ENCODE measurements at regions not wholly inside any gene's neighbourhood (a gene's known extent, or its start where the extent isn't known, plus 50 kb on each side); places are given as distances from the start of the nearest gene placed in this dataset.

GRCh38 chr12:115223991-115224390 is 540.0 kb upstream of the TBX3 start:
- H4K20me1 ChIP-seq (ENCODE audit: insufficient read depth, poor library complexity, severe bottlenecking), result no peaks in the 10 kb centered on the region
- no peak overlapping the region for H2AFZ ChIP-seq
- TF ChIP-seq EZH2 (IDR thresholded peaks at IDR 0.05; ENCODE audit: borderline replicate concordance) (no peak), CTCF (IDR thresholded peaks at IDR 0.05; ENCODE audit: poor library complexity) (no peak), EZH2phosphoT487 (IDR thresholded peaks at IDR 0.05; ENCODE audit: low read depth, severe bottlenecking, unreplicated experiment) (no peak)
- WGBS (ENCODE audit: low lambda C conversion rate, missing lambda C conversion rate), result 32% methylated on average over 4 of the region's 4 CpGs
- no peak overlapping the region for H3K4me3 ChIP-seq
- no peak overlapping the region for H3K4me2 ChIP-seq
- H3K27ac ChIP-seq, result peak overlapping the region; percentile 66
- H3K27me3 ChIP-seq, result no peaks in the 10 kb centered on the region
- peaks cover 14% of the 10 kb centered on the region for H3K4me1 ChIP-seq (ENCODE audit: insufficient read depth)
- no peaks in the 10 kb centered on the region for H3K9me3 ChIP-seq (ENCODE audit: low read depth)
- DNase-seq (ENCODE audit: low spot score), result peak; percentile 60
- no peaks in the 10 kb centered on the region for H3K9me2 ChIP-seq (replicated peaks; ENCODE audit: insufficient read depth)
- H3K36me3 ChIP-seq (replicated peaks; ENCODE audit: insufficient read depth, low read depth), result no peaks in the 10 kb centered on the region
- H3K79me2 ChIP-seq, result no peaks in the 10 kb centered on the region

- Histone ChIP-seq H3K27ac (peak overlapping the region; percentile 66), H3K79me2 (no peaks in the 10 kb centered on the region), H3K27me3 (no peaks in the 10 kb centered on the region), H3K9me3 (ENCODE audit: low read depth) (no peaks in the 10 kb centered on the region), H3K4me2 (no peak overlapping the region), H2AFZ (no peak overlapping the region), H4K20me1 (ENCODE audit: insufficient read depth, poor library complexity, severe bottlenecking) (no peaks in the 10 kb centered on the region), H3K9me2 (replicated peaks; ENCODE audit: insufficient read depth) (no peaks in the 10 kb centered on the region), H3K36me3 (replicated peaks; ENCODE audit: insufficient read depth, low read depth) (no peaks in the 10 kb centered on the region), H3K4me3 (no peak overlapping the region), H3K4me1 (ENCODE audit: insufficient read depth) (peaks cover 14% of the 10 kb centered on the region)
- TF ChIP-seq EZH2 (IDR thresholded peaks at IDR 0.05; ENCODE audit: borderline replicate concordance) (no peak), EZH2phosphoT487 (IDR thresholded peaks at IDR 0.05; ENCODE audit: low read depth, severe bottlenecking, unreplicated experiment) (no peak), CTCF (IDR thresholded peaks at IDR 0.05; ENCODE audit: poor library complexity) (no peak)
- peak; percentile 36 for DNase-seq (ENCODE audit: low spot score)
- 71% methylated on average over 4 of the region's 4 CpGs for WGBS (ENCODE audit: low lambda C conversion rate, missing lambda C conversion rate)
Observed at GRCh38 chr12:115223322-115223721, 539.3 kb upstream of the TBX3 start.

GRCh38 chr12:115222220-115222619 is 538.2 kb upstream of the TBX3 start:
- no peaks in the 10 kb centered on the region for H3K9me2 ChIP-seq (replicated peaks; ENCODE audit: insufficient read depth)
- TF ChIP-seq CTCF (IDR thresholded peaks at IDR 0.05; ENCODE audit: poor library complexity) (no peak), EZH2phosphoT487 (IDR thresholded peaks at IDR 0.05; ENCODE audit: low read depth, severe bottlenecking, unreplicated experiment) (no peak), EZH2 (IDR thresholded peaks at IDR 0.05; ENCODE audit: borderline replicate concordance) (no peak)
- no peak overlapping the region for H2AFZ ChIP-seq
- 92% methylated on average over 6 of the region's 6 CpGs for WGBS (ENCODE audit: low lambda C conversion rate, missing lambda C conversion rate)
- no peak overlapping the region for H3K4me3 ChIP-seq
- no peaks in the 10 kb centered on the region for H4K20me1 ChIP-seq (ENCODE audit: insufficient read depth, poor library complexity, severe bottlenecking)
- no peaks in the 10 kb centered on the region for H3K27me3 ChIP-seq
- H3K79me2 ChIP-seq, result no peaks in the 10 kb centered on the region
- no peak overlapping the region for H3K4me2 ChIP-seq
- no peaks in the 10 kb centered on the region for H3K36me3 ChIP-seq (replicated peaks; ENCODE audit: insufficient read depth, low read depth)
- H3K4me1 ChIP-seq (ENCODE audit: insufficient read depth), result peaks cover 10% of the 10 kb centered on the region
- no peak for DNase-seq (ENCODE audit: low spot score)
- no peak overlapping the region for H3K27ac ChIP-seq
- H3K9me3 ChIP-seq (ENCODE audit: low read depth), result no peaks in the 10 kb centered on the region

- H3K79me2 ChIP-seq, result no peaks in the 10 kb centered on the region
Observed at GRCh38 chr12:115216301-115216700, 532.3 kb upstream of the TBX3 start.

More at GRCh38 chr12:115216301-115216700, 532.3 kb upstream of the TBX3 start:
- Histone ChIP-seq H3K4me1 (ENCODE audit: insufficient read depth) (peaks cover 14% of the 10 kb centered on the region), H3K27me3 (no peaks in the 10 kb centered on the region), H2AFZ (no peak overlapping the region), H3K9me2 (replicated peaks; ENCODE audit: insufficient read depth) (no peaks in the 10 kb centered on the region), H3K9me3 (ENCODE audit: low read depth) (no peaks in the 10 kb centered on the region), H3K4me2 (no peak overlapping the region), H3K27ac (no peak overlapping the region), H4K20me1 (ENCODE audit: insufficient read depth, poor library complexity, severe bottlenecking) (no peaks in the 10 kb centered on the region), H3K4me3 (no peak overlapping the region), H3K36me3 (replicated peaks; ENCODE audit: insufficient read depth, low read depth) (no peaks in the 10 kb centered on the region)
- TF ChIP-seq EZH2phosphoT487 (IDR thresholded peaks at IDR 0.05; ENCODE audit: low read depth, severe bottlenecking, unreplicated experiment) (no peak), CTCF (IDR thresholded peaks at IDR 0.05; ENCODE audit: poor library complexity) (no peak), EZH2 (IDR thresholded peaks at IDR 0.05; ENCODE audit: borderline replicate concordance) (no peak)
- WGBS (ENCODE audit: low lambda C conversion rate, missing lambda C conversion rate), result 89% methylated on average over 5 of the region's 5 CpGs
- no peak for DNase-seq (ENCODE audit: low spot score)

All from hepatocyte (in vitro differentiated cells).